ENCODE measurements at regions not wholly inside any gene's neighbourhood (a gene's known extent, or its start where the extent isn't known, plus 50 kb on each side); places are given as distances from the start of the nearest gene placed in this dataset.

- ChIA-PET CTCF (ENCODE audit: partially characterized antibody) (interaction anchor here (0.6 to 1.3 kb wide), 3 partner anchors 200 to 539 kb away, joined by 3 to 6 read pairs (median 4); no protein-coding TSS in a partner anchor), POLR2A (ENCODE audit: partially characterized antibody) (interaction anchor here (0.7 to 0.8 kb wide), 2 partner anchors 11 to 62 kb away, joined by 3 read pairs; no protein-coding TSS in a partner anchor)
- H3K4me2 ChIP-seq (ENCODE audit: insufficient read depth in 1 of 2, low read depth in 2 of 2, low read length in 2 of 2), result no peak overlapping the region
- H3K79me2 ChIP-seq (ENCODE audit: control insufficient read depth in 1 of 2, insufficient read depth in 2 of 2, low read length in 2 of 2), result no peaks in the 10 kb centered on the region
- WGBS, 2 experiments (ENCODE audit: extremely low coverage in 1 of 2, insufficient coverage in 1 of 2, insufficient read length in 1 of 2, insufficient replicate concordance in 2 of 2, low coverage in 1 of 2, low lambda C conversion rate in 2 of 2, missing lambda C conversion rate in 1 of 2), result 82% methylated on average over 4 of the region's 4 CpGs; no CpG with 5 or more reads in 1 of the 2 experiments
- H2AFZ ChIP-seq (ENCODE audit: low read length), result no peak overlapping the region; the same call in 1 of the 2 replicates
- H4K20me1 ChIP-seq (replicated peaks in 1 of 2; ENCODE audit: control insufficient read depth in 1 of 2, insufficient read depth in 2 of 2, low read length in 2 of 2), result no peaks in the 10 kb centered on the region
- H2BK120ac ChIP-seq (replicated peaks; ENCODE audit: low read depth, low read length), result no peak overlapping the region
- H3K36me3 ChIP-seq (ENCODE audit: control insufficient read depth in 2 of 4, insufficient read depth in 4 of 4, low read length in 3 of 4), result no peaks in the 10 kb centered on the region
- DNase-seq (ENCODE audit: low read depth in 1 of 2, low spot score in 2 of 2) (no peak), FAIRE-seq (no peak)
- H3K9me3 ChIP-seq (ENCODE audit: insufficient read depth in 2 of 2, low read depth in 1 of 2, low read length in 1 of 2), result no peaks in the 10 kb centered on the region
- H3K23ac ChIP-seq (ENCODE audit: insufficient read length), result no peak overlapping the region
- 0 out of 7 replicates have a peak, but pooled peaks cover 0 to 2% (median 0%) of the 10 kb centered on the region in 4 experiments for H3K4me1 ChIP-seq (replicated peaks in 1 of 4; ENCODE audit: control insufficient read depth in 3 of 4, insufficient read depth in 4 of 4, low read length in 3 of 4)
- H3K4ac ChIP-seq (replicated peaks; ENCODE audit: insufficient read length, low read depth, low read length), result no peak overlapping the region
- H4K8ac ChIP-seq (ENCODE audit: extremely low read depth, insufficient read depth, low read length), result no peak overlapping the region
- no peak overlapping the region for H3K4me3 ChIP-seq (ENCODE audit: extremely low read depth in 1 of 4, insufficient read depth in 2 of 4, low read depth in 3 of 4, low read length in 4 of 4)
- H2BK20ac ChIP-seq (ENCODE audit: low read length), result no peak overlapping the region
- no peak overlapping the region for H3K27ac ChIP-seq (ENCODE audit: low read depth, low read length)
- no peak overlapping the region for H4K91ac ChIP-seq (replicated peaks; ENCODE audit: insufficient read length, low read length)
- H2BK5ac ChIP-seq (ENCODE audit: low read depth, low read length), result no peak overlapping the region
- no peaks in the 10 kb centered on the region for H3K27me3 ChIP-seq (replicated peaks in 1 of 4; ENCODE audit: control insufficient read depth in 3 of 4, extremely low read depth in 1 of 4, insufficient read depth in 3 of 4, low read length in 3 of 4)
- H3K79me1 ChIP-seq (ENCODE audit: low read depth, low read length), result no peaks in the 10 kb centered on the region
- H2AK5ac ChIP-seq (ENCODE audit: low read depth, low read length), result no peak overlapping the region
- H3K56ac ChIP-seq (replicated peaks; ENCODE audit: insufficient read length, low read depth, low read length), result no peak overlapping the region
- H3K18ac ChIP-seq (ENCODE audit: extremely low read depth, low read length), result no peak overlapping the region
- no peaks in the 10 kb centered on the region for H3K23me2 ChIP-seq (ENCODE audit: low read depth, low read length)
- H2BK15ac ChIP-seq (ENCODE audit: low read length), result no peak overlapping the region
- no peak overlapping the region for H3K14ac ChIP-seq (ENCODE audit: insufficient read length)
- H2BK12ac ChIP-seq (ENCODE audit: low read depth, low read length), result no peak overlapping the region
- no peak overlapping the region for H3K9ac ChIP-seq (replicated peaks in 1 of 4; ENCODE audit: extremely low read depth in 1 of 4, low read depth in 3 of 4, low read length in 3 of 4)
- H4K5ac ChIP-seq (ENCODE audit: insufficient read length, low read depth, low read length), result no peak overlapping the region
- TF ChIP-seq TEAD4 (IDR thresholded peaks at IDR 0.05; ENCODE audit: low read depth, low read length) (no peak), KDM4A (IDR thresholded peaks at IDR 0.05; ENCODE audit: low read depth, low read length, severe bottlenecking) (no peak), ASH2L (IDR thresholded peaks at IDR 0.05; ENCODE audit: low read length) (no peak), EP300 (IDR thresholded peaks at IDR 0.05; ENCODE audit: borderline replicate concordance in 1 of 2, low read depth in 2 of 2, low read length in 2 of 2) (no peak), EGR1 (IDR thresholded peaks at IDR 0.05; ENCODE audit: borderline replicate concordance, low read depth, low read length) (no peak), CEBPB (IDR thresholded peaks at IDR 0.05; ENCODE audit: low read depth, low read length) (no peak), CREB1 (IDR thresholded peaks at IDR 0.05) (no peak), JUN (IDR thresholded peaks at IDR 0.05; ENCODE audit: low read depth, low read length) (no peak), EZH2 (IDR thresholded peaks at IDR 0.05; ENCODE audit: low read depth, low read length, severe bottlenecking) (no peak), TCF12 (IDR thresholded peaks at IDR 0.05; ENCODE audit: low read depth, low read length) (no peak), GTF2F1 (IDR thresholded peaks at IDR 0.05; ENCODE audit: borderline replicate concordance, low read depth, low read length) (no peak), RAD21 (IDR thresholded peaks at IDR 0.05 in 1 of 2, conservative IDR thresholded peaks at IDR 0.05 in 1 of 2; ENCODE audit: low read depth in 2 of 2, low read length in 2 of 2) (no peak), FOSL1 (IDR thresholded peaks at IDR 0.05; ENCODE audit: insufficient read depth, low read depth, low read length) (no peak), MAFK (IDR thresholded peaks at IDR 0.05; ENCODE audit: low read depth, low read length) (no peak), CBX5 (IDR thresholded peaks at IDR 0.05; ENCODE audit: low read depth, low read length) (no peak)
Observed at GRCh38 chr18:60188958-60189357, 183.6 kb downstream of the MC4R start.

All from H1 (cell line).